ENCODE measurements at regions not wholly inside any gene's neighbourhood (a gene's known extent, or its start where the extent isn't known, plus 50 kb on each side); places are given as distances from the start of the nearest gene placed in this dataset.

DNA sequence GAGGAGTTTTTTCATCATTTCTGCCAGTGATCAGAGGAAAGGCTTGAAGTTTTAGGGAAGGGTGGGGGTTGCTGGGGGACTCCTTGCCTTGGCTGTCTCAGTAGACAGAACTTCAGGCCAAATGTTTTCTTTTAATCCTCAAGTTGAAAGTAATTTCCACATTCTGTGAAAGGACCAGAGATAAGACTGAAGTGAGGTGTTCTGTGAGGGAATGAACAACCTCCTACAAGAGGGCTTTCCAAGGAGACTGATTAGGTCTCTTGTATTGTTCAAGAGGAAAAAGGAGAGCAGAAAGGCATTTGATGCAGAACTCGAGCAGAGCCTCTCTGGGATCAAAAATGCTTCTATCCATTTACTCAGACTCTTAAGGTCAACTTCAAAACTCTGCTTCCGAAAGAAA is 282.1 kb upstream of the ATP10B start:
- intact Hi-C loops (cut with micrococcal nuclease): no loop called here

- intact Hi-C loops (cut with micrococcal nuclease): no loop called here
Measured at GRCh38 chr5:161115941-161116340, 263.9 kb upstream of the ATP10B start.

GRCh38 chr5:161112371-161112770 is 260.4 kb upstream of the ATP10B start:
- intact Hi-C loops (cut with micrococcal nuclease): no loop called here

GRCh38 chr5:161105525-161105924 is 253.5 kb upstream of the ATP10B start:
- intact Hi-C loops (cut with micrococcal nuclease): no loop called here

DNA sequence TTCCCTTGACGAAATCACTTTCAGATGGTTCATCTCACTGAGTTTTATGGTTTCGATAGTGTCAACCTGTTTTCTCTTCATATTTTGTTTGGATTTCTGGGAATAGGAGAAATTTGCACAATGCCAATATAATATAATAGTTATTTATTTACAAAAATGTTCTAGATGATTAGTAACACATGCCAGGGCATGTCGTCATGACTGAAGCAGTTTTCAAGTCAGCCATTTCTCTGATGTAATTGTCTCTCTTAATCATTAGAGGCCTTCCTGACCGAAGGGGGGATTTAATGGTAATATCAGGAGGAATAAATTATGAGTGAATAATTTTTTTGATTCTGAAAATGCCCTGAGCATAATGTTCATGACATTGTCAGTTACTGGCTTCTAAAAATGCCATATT is 246.5 kb upstream of the ATP10B start:
- intact Hi-C loops (cut with micrococcal nuclease): no loop called here

DNA sequence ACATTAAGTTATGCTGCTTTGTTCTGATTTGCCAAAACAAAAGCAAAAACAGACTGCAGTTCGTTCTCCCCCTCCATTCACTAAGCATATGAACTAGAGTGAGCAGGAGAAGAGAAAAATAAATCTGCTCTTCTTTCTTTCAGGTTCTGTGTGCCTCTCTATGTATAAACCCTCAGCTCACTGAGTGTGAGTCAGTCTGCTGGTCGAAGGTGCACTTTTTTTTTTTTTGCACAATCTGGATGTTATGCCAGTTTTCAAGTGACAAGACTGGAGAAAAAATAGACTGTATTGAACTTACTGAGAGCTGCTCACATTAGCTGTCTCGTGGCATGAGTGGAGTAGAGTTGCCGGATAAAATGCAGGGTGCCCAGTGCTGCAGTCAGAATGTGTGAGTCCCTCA is 244.6 kb upstream of the ATP10B start:
- intact Hi-C loops (cut with micrococcal nuclease): no loop called here

- intact Hi-C loops (cut with micrococcal nuclease): no loop called here
Measured at GRCh38 chr5:161095953-161096352, 243.9 kb upstream of the ATP10B start.

GRCh38 chr5:161094411-161094810 is 242.4 kb upstream of the ATP10B start:
- intact Hi-C loops (cut with micrococcal nuclease): no loop called here

- intact Hi-C loops (cut with micrococcal nuclease): no loop called here
Measured at GRCh38 chr5:161093100-161093499, 241.1 kb upstream of the ATP10B start.

GRCh38 chr5:161089569-161089968 is 237.6 kb upstream of the ATP10B start:
- intact Hi-C loops (cut with micrococcal nuclease): no loop called here

DNA sequence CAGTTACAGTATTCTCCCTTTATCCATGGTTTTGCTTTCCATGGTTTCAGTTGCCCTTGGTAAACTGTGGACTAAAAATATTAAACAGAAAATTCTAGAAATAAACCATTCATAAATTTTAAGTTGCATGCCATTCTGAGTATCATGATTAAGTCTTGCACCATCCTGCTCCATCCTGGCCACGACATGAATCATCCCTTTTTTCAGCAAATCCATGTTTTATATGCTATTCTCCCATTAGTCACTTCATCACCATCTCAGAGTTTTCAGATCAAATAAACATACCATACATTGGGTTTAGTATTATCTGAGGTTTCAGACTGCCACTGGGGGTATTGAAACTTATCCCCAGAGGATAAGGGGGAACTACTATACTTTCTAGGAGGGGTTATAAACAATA is 234.4 kb upstream of the ATP10B start:
- intact Hi-C loops (cut with micrococcal nuclease): no loop called here

GRCh38 chr5:161085056-161085455 is 233.0 kb upstream of the ATP10B start:
- intact Hi-C loops (cut with micrococcal nuclease): no loop called here

DNA sequence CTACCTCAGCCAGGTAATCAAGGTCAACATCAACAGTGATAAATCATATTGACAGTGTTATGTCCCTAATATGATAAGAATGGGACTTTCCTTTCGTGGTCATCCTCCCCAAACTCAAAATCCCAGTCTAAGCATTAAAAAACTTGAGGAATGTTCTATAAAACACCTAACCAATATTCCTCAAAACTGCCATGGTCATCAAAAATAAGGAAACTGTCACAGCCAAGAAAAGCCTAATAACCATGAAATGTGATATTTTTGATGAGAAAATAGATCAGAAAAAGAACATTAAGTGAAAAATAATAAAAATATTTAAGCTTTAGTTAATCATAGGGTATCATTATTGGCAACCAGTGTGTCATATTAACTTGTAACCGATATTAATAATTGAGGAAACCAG is 232.1 kb upstream of the ATP10B start:
- intact Hi-C loops (cut with micrococcal nuclease): no loop called here

GRCh38 chr5:161078793-161079192 is 226.8 kb upstream of the ATP10B start:
- intact Hi-C loops (cut with micrococcal nuclease): no loop called here

- intact Hi-C loops (cut with micrococcal nuclease): no loop called here
Measured at GRCh38 chr5:161077936-161078545, 226.0 kb upstream of the ATP10B start.

DNA sequence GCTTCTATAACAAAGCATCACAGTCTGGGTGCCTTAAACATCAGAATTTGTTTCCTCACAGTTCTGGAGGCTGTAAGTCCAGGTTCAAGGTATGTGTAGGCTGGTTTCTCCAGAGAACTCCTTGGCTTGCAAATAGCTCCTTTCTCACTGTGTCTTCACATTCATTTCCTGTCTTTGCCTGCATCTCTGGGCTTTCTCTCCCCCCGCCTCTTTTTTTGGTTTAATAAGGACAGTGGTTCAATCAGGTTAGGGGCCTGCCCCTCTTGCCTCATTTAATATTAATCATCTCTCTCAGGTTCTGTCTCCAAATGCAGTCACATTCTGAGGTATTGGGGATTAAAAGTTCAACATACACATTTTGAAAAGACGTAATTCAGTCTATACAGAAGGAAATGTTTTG is 225.5 kb upstream of the ATP10B start:
- intact Hi-C loops (cut with micrococcal nuclease): no loop called here

- intact Hi-C loops (cut with micrococcal nuclease): no loop called here
Measured at GRCh38 chr5:161064781-161065180, 212.8 kb upstream of the ATP10B start.

DNA sequence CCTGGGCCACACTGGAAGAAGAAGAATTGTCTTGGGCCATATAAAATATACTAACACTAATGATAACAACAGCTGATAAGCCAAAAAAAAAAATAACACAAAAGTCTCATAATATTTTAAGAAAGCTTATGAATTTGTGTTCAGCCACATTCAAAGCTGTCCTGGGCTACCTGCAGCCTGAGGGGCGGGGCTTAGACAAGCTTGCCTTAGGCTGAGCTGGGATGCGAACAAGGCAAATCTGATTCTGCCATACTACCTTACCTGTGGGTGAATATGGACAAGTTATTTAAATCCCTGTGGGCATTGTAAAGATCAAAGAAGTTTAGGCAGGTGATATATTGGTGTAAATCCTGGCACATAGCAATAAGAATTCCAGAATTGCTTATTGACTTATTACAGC is 212.3 kb upstream of the ATP10B start:
- intact Hi-C loops (cut with micrococcal nuclease): no loop called here

- intact Hi-C loops (cut with micrococcal nuclease): no loop called here
Measured at GRCh38 chr5:161058781-161059180, 206.8 kb upstream of the ATP10B start.

- intact Hi-C loops (cut with micrococcal nuclease): no loop called here
Measured at GRCh38 chr5:161051920-161052500, 200.0 kb upstream of the ATP10B start.

GRCh38 chr5:161047024-161047423 is 195.0 kb upstream of the ATP10B start:
- intact Hi-C loops (cut with micrococcal nuclease): no loop called here

DNA sequence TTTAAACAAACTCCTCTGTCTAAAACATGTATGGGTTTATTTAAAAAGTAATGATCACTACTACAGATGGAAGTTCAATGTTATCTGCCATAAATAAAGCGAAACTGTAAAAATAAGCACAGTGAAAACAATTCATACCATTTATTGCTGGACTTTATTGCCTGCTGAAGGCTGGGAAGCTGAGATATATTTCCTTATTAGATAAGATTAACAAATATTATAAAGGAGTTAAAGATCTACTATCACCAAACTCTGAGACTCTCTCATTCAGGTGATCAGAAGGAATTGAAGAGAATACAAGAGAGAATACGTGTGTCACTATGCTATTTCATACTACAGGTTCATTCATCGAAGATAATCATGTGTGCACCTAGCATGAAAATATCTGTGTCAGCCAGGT is 190.9 kb upstream of the ATP10B start:
- intact Hi-C loops (cut with micrococcal nuclease): no loop called here

- intact Hi-C loops (cut with micrococcal nuclease): no loop called here
Measured at GRCh38 chr5:161042443-161042842, 190.4 kb upstream of the ATP10B start.

DNA sequence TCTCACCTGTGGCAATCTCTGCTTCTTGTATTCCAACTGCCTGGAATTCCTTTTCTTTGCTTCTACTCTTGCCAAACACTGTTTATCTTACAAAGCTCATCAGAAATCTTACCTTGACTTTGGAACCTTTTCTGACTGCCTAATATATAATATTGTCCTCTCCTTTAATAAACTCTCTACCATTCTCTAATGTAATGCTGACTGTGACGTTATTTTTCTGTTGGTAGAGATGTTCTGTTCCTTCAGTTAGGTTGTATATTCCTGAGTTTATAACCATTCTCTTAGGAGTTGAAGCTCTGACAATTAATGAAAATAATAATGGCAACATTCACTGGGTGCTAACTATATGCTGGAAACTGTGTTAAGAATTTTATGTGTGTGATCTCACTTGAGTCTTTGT is 188.8 kb upstream of the ATP10B start:
- intact Hi-C loops (cut with micrococcal nuclease): no loop called here
